K562 (cell line): ENCODE measurements at regions not wholly inside any gene's neighbourhood (a gene's known extent, or its start where the extent isn't known, plus 50 kb on each side); places are given as distances from the start of the nearest gene placed in this dataset.

Experiments used
- ATAC-seq: fragments of 200-7000 bp; cut with Tn5 transposase; 3 replicates; pipeline ENCODE4 v1.9.1; 2020; ENCODE audit warnings: moderate library complexity
- BruUV-seq: library from RNA; stranded (reverse); fragments of 400-500 nt; replicated peaks from 2 replicates; lab custom pipeline; 2021; lab: Mats Ljungman, UMichigan
- CTCF ChIA-PET: fragments of 300-600 bp; formaldehyde crosslinking; extraction: SDS; loops from one replicate; lab custom pipeline; 2021; ENCODE audit warnings: low intra/inter-chr PET ratio; lab: Yijun Ruan, JAX
- POLR2A ChIA-PET: fragments of 300-600, 350-650 bp; sonication (Branson Sonifier 250); formaldehyde crosslinking; extraction: SDS; loops from one replicate; lab custom pipeline; 2021; ENCODE audit warnings: antibody characterized with exemption, inconsistent platforms; lab: Yijun Ruan, JAX
- DNase-seq, 4 experiments: peaks; one replicate each; pipeline versions ENCODE4 v3.0.0 to v3.0.0-alpha.2; 2011 to 2018; ENCODE audit warnings: low spot score in 3 of 4, mixed read lengths in 3 of 4; ENCODE audit errors: extremely low read depth in 1 of 4
- FAIRE-seq: peaks from 2 replicates; lab custom pipeline; 2011; peaks lifted over from hg19 to GRCh38; lab: Jason Lieb, UNC
- H2AFZ ChIP-seq: 2 replicates; pipeline ENCODE4 v1.6.0; 2011; ENCODE audit warnings: low read depth, low read length, control low read depth, inconsistent platforms
- H3K27ac ChIP-seq: fragments of 200-600 bp; 3 replicates; pipeline ENCODE4 v1.8.0; 2011; ENCODE audit warnings: low read depth, mild to moderate bottlenecking, control low read depth, inconsistent platforms, low read length, moderate library complexity, mixed read lengths; ENCODE audit errors: extremely low read depth
- H3K27me3 ChIP-seq, 2 experiments: fragments of 300-600 bp in 1 of 2; 2 replicates in 1 of 2; 3 replicates in 1 of 2; pipeline versions ENCODE4 v1.6.0 to v1.8.0; 2011; ENCODE audit warnings: inconsistent platforms in 2 of 2, low read length in 2 of 2, mild to moderate bottlenecking in 1 of 2, mixed read lengths in 1 of 2, moderate library complexity in 1 of 2; ENCODE audit not compliant: control insufficient read depth in 2 of 2, insufficient read depth in 2 of 2
- H3K36me3 ChIP-seq: fragments of 300-600 bp; 3 replicates; pipeline ENCODE4 v1.8.0; 2011; ENCODE audit warnings: mild to moderate bottlenecking, low read length, inconsistent platforms; ENCODE audit not compliant: control insufficient read depth, insufficient read depth
- H3K4me1 ChIP-seq, 2 experiments: fragments of 200-600 bp in 1 of 2; replicated peaks in 1 of 2; 2 replicates in 1 of 2; 3 replicates in 1 of 2; pipeline versions ENCODE4 v1.5.1 to v1.8.0; 2011; ENCODE audit warnings: inconsistent platforms in 2 of 2, low read length in 2 of 2, mild to moderate bottlenecking in 1 of 2, mixed read lengths in 1 of 2, moderate library complexity in 1 of 2; ENCODE audit not compliant: control insufficient read depth in 2 of 2, insufficient read depth in 2 of 2
- H3K4me2 ChIP-seq: 2 replicates; pipeline ENCODE4 v1.6.1; 2011; ENCODE audit warnings: low read length, control low read depth, inconsistent platforms, mixed read lengths; ENCODE audit not compliant: insufficient read depth
- H3K4me3 ChIP-seq: fragments of 200-600 bp; sonication (generic), shearing (Covaris generic); 2 replicates; pipeline ENCODE4 v1.5.1; 2016; ENCODE audit warnings: control low read depth, inconsistent platforms
- H3K79me2 ChIP-seq: fragments of 200-600 bp; 3 replicates; pipeline ENCODE4 v1.8.0; 2011; ENCODE audit warnings: low read length, inconsistent platforms; ENCODE audit not compliant: control insufficient read depth, insufficient read depth
- H3K9ac ChIP-seq, 2 experiments: 2 replicates each; pipeline versions ENCODE4 v1.6.0 to v1.6.1; 2011; ENCODE audit warnings: low read depth in 2 of 2, low read length in 2 of 2, control low read depth in 1 of 2, inconsistent platforms in 1 of 2, mild to moderate bottlenecking in 1 of 2, mixed read lengths in 1 of 2; ENCODE audit not compliant: insufficient read depth in 1 of 2
- H3K9me1 ChIP-seq: one replicate; pipeline ENCODE4 v1.6.0; 2011; ENCODE audit warnings: inconsistent platforms, mild to moderate bottlenecking, low read length, moderate library complexity; ENCODE audit not compliant: control insufficient read depth, insufficient read depth
- H3K9me3 ChIP-seq: replicated peaks from 2 replicates; pipeline ENCODE4 v1.5.1; 2011; ENCODE audit warnings: low read depth, low read length, inconsistent platforms; ENCODE audit not compliant: control insufficient read depth, insufficient read depth
- H4K20me1 ChIP-seq: replicated peaks from 2 replicates; pipeline ENCODE4 v1.6.1; 2011; ENCODE audit warnings: low read length, inconsistent platforms, mixed read lengths; ENCODE audit not compliant: control insufficient read depth, insufficient read depth
- CLOCK ChIP-seq: fragments of 250-450 bp; sonication (Bioruptor Pico); IDR thresholded peaks from 2 replicates; pipeline ENCODE4 v1.4.0; 2020; ENCODE audit warnings: mild to moderate bottlenecking, moderate library complexity, borderline replicate concordance
- CSDE1 ChIP-seq, 2 experiments: fragments of 450-650 bp; IDR thresholded peaks; 2 replicates each; pipeline ENCODE4 v1.6.1; 2016; ENCODE audit warnings: mild to moderate bottlenecking in 1 of 2
- ELK1 ChIP-seq: sonication (generic); formaldehyde crosslinking; IDR thresholded peaks from 2 replicates; pipeline ENCODE4 v1.8.1; 2022; ENCODE audit warnings: missing genetic modification reagents
- MTA3 ChIP-seq: fragments of 450-650 bp; formaldehyde crosslinking; IDR thresholded peaks from 2 replicates; pipeline ENCODE4 v1.6.1; 2017; ENCODE audit warnings: mild to moderate bottlenecking, borderline replicate concordance
- MXI1 ChIP-seq: IDR thresholded peaks from 2 replicates; pipeline ENCODE4 v1.6.1; 2011; ENCODE audit warnings: low read depth, mild to moderate bottlenecking, improper control_type of control experiment, low read length
- NRF1 ChIP-seq, 2 experiments: fragments of 450-650 bp; IDR thresholded peaks in 1 of 2; conservative IDR thresholded peaks in 1 of 2; 2 replicates each; pipeline ENCODE4 v1.6.1; 2014; ENCODE audit warnings: mild to moderate bottlenecking in 2 of 2
- PHB ChIP-seq: fragments of 250-450 bp; sonication (Bioruptor Pico); IDR thresholded peaks from 2 replicates; pipeline ENCODE4 v1.5.0; 2021
- RFX5 ChIP-seq: IDR thresholded peaks from 2 replicates; pipeline ENCODE4 v1.6.1; 2011; ENCODE audit warnings: low read depth, mild to moderate bottlenecking, improper control_type of control experiment, low read length
- TCFL5 ChIP-seq: fragments of 250-450 bp; sonication (Bioruptor Pico); conservative IDR thresholded peaks from 2 replicates; pipeline ENCODE4 v1.6.1; 2021; ENCODE audit warnings: mild to moderate bottlenecking, moderate library complexity, matching md5 sums
- TEAD2 ChIP-seq: fragments of 450-650 bp; IDR thresholded peaks from 2 replicates; pipeline ENCODE4 v1.6.1; 2016; ENCODE audit warnings: missing genetic modification characterization, control low read depth, missing compliant biosample characterization
- YY1 ChIP-seq, 3 experiments: IDR thresholded peaks; 2 replicates each; pipeline ENCODE4 v1.6.1; 2011; ENCODE audit warnings: low read length in 2 of 3, mild to moderate bottlenecking in 2 of 3, moderate library complexity in 2 of 3, borderline replicate concordance in 1 of 3, control low read depth in 1 of 3, low read depth in 1 of 3; ENCODE audit not compliant: insufficient read depth in 3 of 3, insufficient replicate concordance in 2 of 3, control insufficient read depth in 1 of 3, insufficient read length in 1 of 3; ENCODE audit errors: extremely low read depth in 1 of 3
- ZNF146 ChIP-seq: IDR thresholded peaks from one replicate; pipeline ENCODE4 v1.6.1; 2018; ENCODE audit warnings: missing compliant biosample characterization; ENCODE audit not compliant: unreplicated experiment
- ZNF695 ChIP-seq: fragments of 450-650 bp; formaldehyde crosslinking; IDR thresholded peaks from 2 replicates; pipeline ENCODE4 v1.4.0; 2020; ENCODE audit warnings: mild to moderate bottlenecking, moderate library complexity
- WGBS: fragments of 100-300 bp; shearing (Covaris generic); methylation state at CpG from one replicate; pipeline ENCODE4 v1.1.6; 2016; ENCODE audit warnings: low coverage, mixed read lengths; ENCODE audit not compliant: insufficient coverage; ENCODE audit errors: missing lambda C conversion rate; 5-methylcytosine and 5-hydroxymethylcytosine counted together
- in situ Hi-C: fragments of 300-500 bp; cut with MboI; formaldehyde crosslinking; loops from 4 replicates; pipeline ENCODE4 v1.15.0; 2018; ENCODE audit warnings: inconsistent platforms, mixed read lengths
- intact Hi-C: fragments of 100-400 bp; cut with micrococcal nuclease; formaldehyde crosslinking; loops from 2 replicates; pipeline ENCODE4 v1.14.2; 2022

- Histone ChIP-seq H3K27me3 (no peaks in the 10 kb centered on the region), H3K4me1 (no peaks in the 10 kb centered on the region), H3K36me3 (no peaks in the 10 kb centered on the region), H3K27ac (no peak overlapping the region), H3K9ac (no peak overlapping the region), H3K4me3 (no peak overlapping the region), H2AFZ (no peak overlapping the region), H3K4me2 (no peak overlapping the region), H3K9me3 (no peaks in the 10 kb centered on the region), H4K20me1 (no peaks in the 10 kb centered on the region), H3K9me1 (no peaks in the 10 kb centered on the region), H3K79me2 (no peaks in the 10 kb centered on the region)
- in situ Hi-C loops (no loop called here), intact Hi-C loops (no loop called here)
- ATAC-seq (no peak), DNase-seq (no peak), FAIRE-seq (no peak)
- ChIA-PET POLR2A (no interaction called here), CTCF (no interaction called here)
- TF ChIP-seq PHB (CRISPR knock-in tag) (no peak), NRF1 (conservative IDR thresholded peaks at IDR 0.05 in 1 of 2, IDR thresholded peaks at IDR 0.05 in 1 of 2) (no peak), ZNF695 (CRISPR knock-in tag) (no peak), MTA3 (no peak), TEAD2 (no peak), ZNF146 (CRISPR knock-in tag) (no peak), YY1 (IDR thresholded peaks at IDR 0.05; ENCODE audit: borderline replicate concordance in 1 of 3, control insufficient read depth in 1 of 3, extremely low read depth in 1 of 3, insufficient read depth in 3 of 3, insufficient read length in 1 of 3, insufficient replicate concordance in 2 of 3, low read depth in 1 of 3, low read length in 2 of 3) (no peak), RFX5 (no peak), ELK1 (no peak), CSDE1 (IDR thresholded peaks at IDR 0.05) (no peak), MXI1 (no peak), TCFL5 (no peak), CLOCK (no peak)
- no TSS peak for BruUV-seq
- 0% methylated on average over 2 of the region's 3 CpGs for WGBS
These were observed 1037.9 kb downstream of the EFNB2 start for GRCh38 chr13:105497597-105497996.
